Cardiac muscle cell (in vitro differentiated cells and primary cell): ENCODE measurements at regions not wholly inside any gene's neighbourhood (a gene's known extent, or its start where the extent isn't known, plus 50 kb on each side); places are given as distances from the start of the nearest gene placed in this dataset.
"Not testable (repeated sequence)": the region's sequence is repeated elsewhere in the genome, so short reads cannot be mapped to it uniquely, and the experiment has no call there.

Experiments used
- DNase-seq, 2 donors: peaks; one replicate each; pipeline versions ENCODE4 v3.0.0 to v3.0.0-alpha.2; 2010 to 2017; ENCODE audit warnings: low read depth in 1 of 2, low spot score in 1 of 2
- H3K27ac ChIP-seq: fragments of 200-600 bp; sonication (generic); 2 replicates; pipeline ENCODE4 v1.5.1; 2016
- H3K27me3 ChIP-seq: fragments of 200-600 bp; sonication (generic); 2 replicates; pipeline ENCODE4 v1.6.0; 2016; ENCODE audit warnings: control low read depth
- H3K36me3 ChIP-seq: fragments of 200-600 bp; sonication (generic); 2 replicates; pipeline ENCODE4 v1.5.1; 2016; ENCODE audit warnings: control low read depth
- H3K4me1 ChIP-seq: fragments of 200-600 bp; sonication (generic); 2 replicates; pipeline ENCODE4 v1.8.1; 2017; ENCODE audit warnings: low read depth, mild to moderate bottlenecking, mixed run types
- H3K4me3 ChIP-seq: fragments of 200-600 bp; sonication (generic); 2 replicates; pipeline ENCODE4 v1.5.1; 2016; ENCODE audit warnings: mild to moderate bottlenecking
- H3K9me3 ChIP-seq: fragments of 200-600 bp; sonication (generic); 2 replicates; pipeline ENCODE4 v1.5.1; 2017; ENCODE audit warnings: low read depth, mild to moderate bottlenecking, control low read depth
- CTCF ChIP-seq: IDR thresholded peaks from 2 replicates; pipeline ENCODE4 v1.5.1; 2012; ENCODE audit warnings: low read depth, mild to moderate bottlenecking, low read length

GRCh38 chr5:152739916-152740315 is 334.8 kb upstream of the NMUR2 start:
- no peak for TF ChIP-seq CTCF
- Histone ChIP-seq H3K4me3 (no peak overlapping the region), H3K27ac (no peak overlapping the region), H3K27me3 (no peaks in the 10 kb centered on the region), H3K4me1 (no peaks in the 10 kb centered on the region), H3K9me3 (no peaks in the 10 kb centered on the region), H3K36me3 (no peaks in the 10 kb centered on the region)
- no peak for DNase-seq

- H3K4me1 ChIP-seq, H3K27ac ChIP-seq, H3K27me3 ChIP-seq, H3K4me3 ChIP-seq, H3K36me3 ChIP-seq, H3K9me3 ChIP-seq, DNase-seq: not testable (repeated sequence)
Measured at GRCh38 chr5:152741126-152741525, 336.0 kb upstream of the NMUR2 start.

- not testable (repeated sequence) for H3K4me1 ChIP-seq, DNase-seq, H3K27me3 ChIP-seq, H3K27ac ChIP-seq, H3K36me3 ChIP-seq, H3K9me3 ChIP-seq, H3K4me3 ChIP-seq
Measured at GRCh38 chr5:152787709-152788217, 382.7 kb upstream of the NMUR2 start.

- H3K4me3 ChIP-seq = no peak overlapping the region
- H3K27me3 ChIP-seq = no peaks in the 10 kb centered on the region
- H3K4me1 ChIP-seq = no peaks in the 10 kb centered on the region
- H3K36me3 ChIP-seq = no peaks in the 10 kb centered on the region
- H3K27ac ChIP-seq = no peak overlapping the region
- no peak for TF ChIP-seq CTCF
- no peaks in the 10 kb centered on the region for H3K9me3 ChIP-seq
- DNase-seq = no peak
Measured at GRCh38 chr5:152801886-152802285, 396.8 kb upstream of the NMUR2 start.

GRCh38 chr5:152804179-152804578 is 399.1 kb upstream of the NMUR2 start:
- no peak for DNase-seq
- no peaks in the 10 kb centered on the region for H3K27me3 ChIP-seq
- H3K4me3 ChIP-seq = no peak overlapping the region
- no peaks in the 10 kb centered on the region for H3K4me1 ChIP-seq
- H3K36me3 ChIP-seq = no peaks in the 10 kb centered on the region
- H3K27ac ChIP-seq = no peak overlapping the region
- no peaks in the 10 kb centered on the region for H3K9me3 ChIP-seq
- no peak for TF ChIP-seq CTCF

GRCh38 chr5:152811988-152812387 is 406.9 kb upstream of the NMUR2 start:
- no peaks in the 10 kb centered on the region for H3K27me3 ChIP-seq
- DNase-seq = no peak
- no peaks in the 10 kb centered on the region for H3K4me1 ChIP-seq
- TF ChIP-seq CTCF = no peak
- H3K9me3 ChIP-seq = no peaks in the 10 kb centered on the region
- H3K36me3 ChIP-seq = no peaks in the 10 kb centered on the region
- H3K4me3 ChIP-seq = no peak overlapping the region
- no peak overlapping the region for H3K27ac ChIP-seq

GRCh38 chr5:152813526-152813925 is 408.4 kb upstream of the NMUR2 start:
- TF ChIP-seq CTCF = no peak
- H3K4me3 ChIP-seq = no peak overlapping the region

More at GRCh38 chr5:152813526-152813925, 408.4 kb upstream of the NMUR2 start:
- Histone ChIP-seq H3K27me3 (no peaks in the 10 kb centered on the region), H3K36me3 (no peaks in the 10 kb centered on the region), H3K9me3 (no peaks in the 10 kb centered on the region), H3K27ac (no peak overlapping the region), H3K4me1 (no peaks in the 10 kb centered on the region)
- DNase-seq = no peak
